OCI-LY3 (cell line): ENCODE measurements at regions not wholly inside any gene's neighbourhood (a gene's known extent, or its start where the extent isn't known, plus 50 kb on each side); places are given as distances from the start of the nearest gene placed in this dataset.

Experiments used
- EZH2phosphoT487 ChIP-seq: fragments of 200-600 bp; shearing (Covaris generic); IDR thresholded peaks from 2 replicates; pipeline ENCODE4 v1.6.1; 2018; ENCODE audit warnings: antibody characterized with exemption, mixed run types, low read depth
- TF ChIP-seq, protein P1 (sequence below): fragments of 200-600, 300-600 bp; sonication (generic); IDR thresholded peaks from 2 replicates; pipeline ENCODE4 v1.5.1; 2014; ENCODE audit warnings: antibody characterized with exemption, low read length, low read depth

- TF ChIP-seq, protein P1, sequence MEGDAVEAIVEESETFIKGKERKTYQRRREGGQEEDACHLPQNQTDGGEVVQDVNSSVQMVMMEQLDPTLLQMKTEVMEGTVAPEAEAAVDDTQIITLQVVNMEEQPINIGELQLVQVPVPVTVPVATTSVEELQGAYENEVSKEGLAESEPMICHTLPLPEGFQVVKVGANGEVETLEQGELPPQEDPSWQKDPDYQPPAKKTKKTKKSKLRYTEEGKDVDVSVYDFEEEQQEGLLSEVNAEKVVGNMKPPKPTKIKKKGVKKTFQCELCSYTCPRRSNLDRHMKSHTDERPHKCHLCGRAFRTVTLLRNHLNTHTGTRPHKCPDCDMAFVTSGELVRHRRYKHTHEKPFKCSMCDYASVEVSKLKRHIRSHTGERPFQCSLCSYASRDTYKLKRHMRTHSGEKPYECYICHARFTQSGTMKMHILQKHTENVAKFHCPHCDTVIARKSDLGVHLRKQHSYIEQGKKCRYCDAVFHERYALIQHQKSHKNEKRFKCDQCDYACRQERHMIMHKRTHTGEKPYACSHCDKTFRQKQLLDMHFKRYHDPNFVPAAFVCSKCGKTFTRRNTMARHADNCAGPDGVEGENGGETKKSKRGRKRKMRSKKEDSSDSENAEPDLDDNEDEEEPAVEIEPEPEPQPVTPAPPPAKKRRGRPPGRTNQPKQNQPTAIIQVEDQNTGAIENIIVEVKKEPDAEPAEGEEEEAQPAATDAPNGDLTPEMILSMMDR = no peak
- no peak for TF ChIP-seq EZH2phosphoT487
Observed at GRCh38 chr6:134850721-134851305, 99.1 kb downstream of the ALDH8A1 start.
